GM19324 (cell line): ENCODE measurements at regions not wholly inside any gene's neighbourhood (a gene's known extent, or its start where the extent isn't known, plus 50 kb on each side); places are given as distances from the start of the nearest gene placed in this dataset.

Experiments used
- ATAC-seq: cut with Tn5 transposase; IDR thresholded peaks from one replicate; pipeline ENCODE4 v1.9.1; 2021; ENCODE audit warnings: mild to moderate bottlenecking, moderate library complexity; ENCODE audit not compliant: unreplicated experiment, low FRiP score

GRCh38 chr3:139197251-139197650, 146.6 kb upstream of the MRPS22 start:
- ATAC-seq: no peak

GRCh38 chr3:139198186-139198585, 145.6 kb upstream of the MRPS22 start:
- ATAC-seq: no peak

- ATAC-seq: no peak
These were observed 144.9 kb upstream of the MRPS22 start for GRCh38 chr3:139198929-139199328.

- no peak for ATAC-seq
These were observed 144.3 kb upstream of the MRPS22 start for GRCh38 chr3:139199421-139200010.

GRCh38 chr3:139201446-139202225, 142.2 kb upstream of the MRPS22 start:
- ATAC-seq: no peak

- ATAC-seq: no peak
These were observed 141.4 kb upstream of the MRPS22 start for GRCh38 chr3:139202226-139202958.

GRCh38 chr3:139202959-139203349, 140.9 kb upstream of the MRPS22 start:
- ATAC-seq: no peak

- no peak for ATAC-seq
These were observed 140.1 kb upstream of the MRPS22 start for GRCh38 chr3:139203752-139204151.

GRCh38 chr3:139204728-139205127, 139.1 kb upstream of the MRPS22 start:
- no peak for ATAC-seq

- no peak for ATAC-seq
These were observed 129.9 kb upstream of the MRPS22 start for GRCh38 chr3:139213936-139214335.

- no peak for ATAC-seq
These were observed 126.9 kb upstream of the MRPS22 start for GRCh38 chr3:139216958-139217357.

GRCh38 chr3:139217633-139218032, 126.2 kb upstream of the MRPS22 start:
- ATAC-seq: no peak

GRCh38 chr3:139218046-139218445, 125.8 kb upstream of the MRPS22 start:
- no peak for ATAC-seq

- no peak for ATAC-seq
These were observed 124.4 kb upstream of the MRPS22 start for GRCh38 chr3:139219463-139219862.

GRCh38 chr3:139222100-139222657, 121.6 kb upstream of the MRPS22 start:
- ATAC-seq: no peak

- no peak for ATAC-seq
These were observed 118.3 kb upstream of the MRPS22 start for GRCh38 chr3:139225548-139225947.

- no peak for ATAC-seq
These were observed 117.1 kb upstream of the MRPS22 start for GRCh38 chr3:139226731-139227130.

GRCh38 chr3:139227165-139227564, 116.7 kb upstream of the MRPS22 start:
- ATAC-seq: no peak

GRCh38 chr3:139227827-139228226, 116.0 kb upstream of the MRPS22 start:
- no peak for ATAC-seq

- no peak for ATAC-seq
These were observed 113.4 kb upstream of the MRPS22 start for GRCh38 chr3:139230391-139230790.

GRCh38 chr3:139231555-139232281, 112.1 kb upstream of the MRPS22 start:
- ATAC-seq: no peak
